NCI-H2107 (cell line): ENCODE measurements at regions not wholly inside any gene's neighbourhood (a gene's known extent, or its start where the extent isn't known, plus 50 kb on each side); places are given as distances from the start of the nearest gene placed in this dataset.

Experiments used
- DNase-seq: peaks from one replicate; lab custom pipeline; 2025; lab: John Stamatoyannopoulos, UW

- no peak for DNase-seq
Measured at GRCh38 chr10:75347186-75347585, 54.4 kb downstream of the ZNF503 start.

- DNase-seq: no peak
Measured at GRCh38 chr10:75345738-75346137, 55.8 kb downstream of the ZNF503 start.

GRCh38 chr10:75344170-75344569 is 57.4 kb downstream of the ZNF503 start:
- no peak for DNase-seq

GRCh38 chr10:75342397-75342796 is 59.2 kb downstream of the ZNF503 start:
- DNase-seq: no peak

- DNase-seq: no peak
Measured at GRCh38 chr10:75335983-75336382, 65.6 kb downstream of the ZNF503 start.

GRCh38 chr10:75335191-75335590 is 66.4 kb downstream of the ZNF503 start:
- no peak for DNase-seq

GRCh38 chr10:75334720-75335119 is 66.8 kb downstream of the ZNF503 start:
- no peak for DNase-seq

- DNase-seq: no peak
Measured at GRCh38 chr10:75332081-75332480, 69.5 kb downstream of the ZNF503 start.

GRCh38 chr10:75331081-75331480 is 70.5 kb downstream of the ZNF503 start:
- no peak for DNase-seq

- no peak for DNase-seq
Measured at GRCh38 chr10:75329190-75329745, 72.3 kb downstream of the ZNF503 start.

GRCh38 chr10:75326306-75326705 is 75.3 kb downstream of the ZNF503 start:
- no peak for DNase-seq

GRCh38 chr10:75319274-75319673 is 82.3 kb downstream of the ZNF503 start:
- DNase-seq: no peak

GRCh38 chr10:75314570-75314969 is 78.8 kb upstream of the COMTD1 start:
- DNase-seq: no peak

GRCh38 chr10:75312440-75312839 is 76.7 kb upstream of the COMTD1 start:
- DNase-seq: no peak

- DNase-seq: no peak
Measured at GRCh38 chr10:75305675-75306074, 69.9 kb upstream of the COMTD1 start.

- DNase-seq: no peak
Measured at GRCh38 chr10:75304741-75305390, 69.1 kb upstream of the COMTD1 start.

GRCh38 chr10:75304313-75304712 is 68.6 kb upstream of the COMTD1 start:
- no peak for DNase-seq

- DNase-seq: no peak
Measured at GRCh38 chr10:75303045-75303777, 67.5 kb upstream of the COMTD1 start.

GRCh38 chr10:75302029-75302428 is 66.3 kb upstream of the COMTD1 start:
- DNase-seq: no peak

- DNase-seq: no peak
Measured at GRCh38 chr10:75297021-75297599, 61.4 kb upstream of the COMTD1 start.

GRCh38 chr10:75295868-75296441 is 60.2 kb upstream of the COMTD1 start:
- DNase-seq: no peak

GRCh38 chr10:75294866-75295701 is 59.3 kb upstream of the COMTD1 start:
- DNase-seq: peak; percentile 7
